C4-2B (cell line): ENCODE measurements at regions not wholly inside any gene's neighbourhood (a gene's known extent, or its start where the extent isn't known, plus 50 kb on each side); places are given as distances from the start of the nearest gene placed in this dataset.

Experiments
- H3K27ac ChIP-seq: fragments of 450-650 bp; 2 replicates; pipeline ENCODE4 v1.5.1; 2017
- CTCF ChIP-seq: fragments of 450-650 bp; conservative IDR thresholded peaks from 2 replicates; pipeline ENCODE4 v1.5.1; 2017; ENCODE audit warnings: mild to moderate bottlenecking
- ZFX ChIP-seq: fragments of 450-650 bp; IDR thresholded peaks from 2 replicates; pipeline ENCODE4 v1.6.1; 2017

GRCh38 chr7:114048386-114049235 lies 129.8 kb upstream of the PPP1R3A start:
- no peak overlapping the region for H3K27ac ChIP-seq
- TF ChIP-seq ZFX, result no peak
- no peak for TF ChIP-seq CTCF

GRCh38 chr7:114047889-114048288 lies 129.1 kb upstream of the PPP1R3A start:
- TF ChIP-seq ZFX (no peak), CTCF (no peak)
- no peak overlapping the region for H3K27ac ChIP-seq

GRCh38 chr7:114033475-114033874 lies 114.7 kb upstream of the PPP1R3A start:
- H3K27ac ChIP-seq, result no peak overlapping the region
- TF ChIP-seq CTCF (no peak), ZFX (no peak)

GRCh38 chr7:114026486-114027089 lies 107.8 kb upstream of the PPP1R3A start:
- peak; percentile 79 for TF ChIP-seq CTCF
- no peak for TF ChIP-seq ZFX
- no peak overlapping the region for H3K27ac ChIP-seq

GRCh38 chr7:114021135-114021534 lies 102.3 kb upstream of the PPP1R3A start:
- TF ChIP-seq ZFX (no peak), CTCF (no peak)
- H3K27ac ChIP-seq, result no peak overlapping the region

GRCh38 chr7:114008696-114009095 lies 89.9 kb upstream of the PPP1R3A start:
- TF ChIP-seq CTCF (no peak), ZFX (no peak)
- H3K27ac ChIP-seq, result no peak overlapping the region

- no peak overlapping the region for H3K27ac ChIP-seq
- TF ChIP-seq CTCF, result no peak
- no peak for TF ChIP-seq ZFX
These were observed 88.6 kb upstream of the PPP1R3A start for GRCh38 chr7:114007386-114007785.
